Amniotic stem cell (primary cell): ENCODE measurements at regions not wholly inside any gene's neighbourhood (a gene's known extent, or its start where the extent isn't known, plus 50 kb on each side); places are given as distances from the start of the nearest gene placed in this dataset.

Experiments
- DNase-seq: peaks from one replicate; lab custom pipeline; 2025; lab: John Stamatoyannopoulos, UW

DNA sequence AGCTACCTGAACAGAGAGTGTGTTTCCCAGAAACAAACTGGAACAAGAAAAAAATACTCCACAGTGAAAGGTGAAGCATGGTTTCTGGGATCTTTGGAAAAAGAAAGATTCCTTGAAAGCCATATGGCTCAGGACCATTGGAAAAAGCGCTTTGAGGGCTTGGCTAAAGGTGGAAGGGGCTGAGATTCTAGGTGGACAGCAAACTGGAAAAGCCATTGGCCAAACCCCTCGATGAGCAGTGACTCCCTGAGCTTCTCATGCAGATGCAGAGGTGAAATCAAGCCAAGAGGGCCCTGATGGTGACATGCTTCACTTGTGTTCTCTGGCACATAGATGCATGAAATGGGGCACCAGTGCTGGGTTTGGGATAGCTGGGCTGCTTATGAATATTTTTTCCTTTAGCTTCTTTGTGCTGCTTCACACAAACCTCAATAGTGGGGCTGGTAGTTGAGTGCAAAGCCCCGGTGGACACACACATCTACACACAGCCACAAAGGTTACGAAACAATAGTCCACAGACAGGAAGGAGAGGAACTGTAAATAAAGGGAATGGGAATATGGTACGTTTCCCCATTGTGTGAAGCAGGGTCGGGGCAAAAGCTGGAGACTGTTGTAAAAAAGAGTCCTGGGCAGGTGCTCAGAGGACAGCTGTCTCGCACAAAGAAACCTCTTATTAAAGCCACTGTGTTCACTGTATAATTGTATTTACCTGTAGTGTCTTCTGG is 117.8 kb downstream of the FOXA2 start:
- DNase-seq, result no peak

GRCh38 chr20:22465622-22466446 is 118.5 kb downstream of the FOXA2 start:
- DNase-seq, result no peak

- DNase-seq, result no peak
Measured at GRCh38 chr20:22464312-22465003, 119.9 kb downstream of the FOXA2 start.

- no peak for DNase-seq
Measured at GRCh38 chr20:22462975-22463914, 121.1 kb downstream of the FOXA2 start.

GRCh38 chr20:22460803-22461202 is 123.6 kb downstream of the FOXA2 start:
- no peak for DNase-seq

DNA sequence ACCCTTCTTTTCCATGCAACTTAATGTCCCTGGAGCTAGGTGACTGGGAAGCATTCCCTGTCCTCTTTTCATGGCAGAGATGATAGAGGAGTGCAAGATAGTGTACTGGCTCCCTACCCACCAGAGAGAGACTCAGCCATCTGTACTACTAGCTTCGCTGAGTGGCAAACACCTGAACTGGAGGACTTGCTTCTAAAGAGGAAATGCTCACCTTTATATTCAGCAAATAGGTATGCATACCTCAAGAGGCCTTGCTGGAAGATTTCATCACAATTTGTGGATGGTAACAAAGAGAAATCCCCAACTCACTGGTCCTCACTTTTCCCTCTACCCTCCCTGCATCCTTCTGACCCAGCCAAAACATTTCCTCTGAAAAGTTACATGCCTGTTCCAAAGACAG is 124.1 kb downstream of the FOXA2 start:
- DNase-seq, result no peak

DNA sequence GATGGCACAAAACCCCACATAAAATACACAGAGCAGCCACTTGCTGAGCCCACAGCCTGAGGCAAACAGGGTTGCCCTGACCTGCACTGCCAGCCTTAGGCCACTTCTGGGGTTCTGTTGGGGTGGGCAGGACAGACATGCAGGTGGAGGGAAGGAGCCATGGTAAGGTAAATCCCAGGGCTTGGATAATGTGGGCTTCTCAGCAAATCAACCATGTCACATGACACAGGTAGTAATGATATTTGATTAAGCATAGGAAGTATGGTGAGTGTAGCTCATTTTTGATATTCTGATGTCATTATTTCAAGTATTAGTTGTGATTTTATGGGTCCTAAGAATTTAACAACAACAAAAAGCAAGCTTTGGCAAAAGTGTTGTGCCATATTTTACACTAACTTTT is 124.6 kb downstream of the FOXA2 start:
- no peak for DNase-seq

- no peak for DNase-seq
Measured at GRCh38 chr20:22456109-22456508, 128.3 kb downstream of the FOXA2 start.

GRCh38 chr20:22455259-22455658 is 129.1 kb downstream of the FOXA2 start:
- DNase-seq, result no peak

- no peak for DNase-seq
Measured at GRCh38 chr20:22453244-22454080, 130.9 kb downstream of the FOXA2 start.

DNA sequence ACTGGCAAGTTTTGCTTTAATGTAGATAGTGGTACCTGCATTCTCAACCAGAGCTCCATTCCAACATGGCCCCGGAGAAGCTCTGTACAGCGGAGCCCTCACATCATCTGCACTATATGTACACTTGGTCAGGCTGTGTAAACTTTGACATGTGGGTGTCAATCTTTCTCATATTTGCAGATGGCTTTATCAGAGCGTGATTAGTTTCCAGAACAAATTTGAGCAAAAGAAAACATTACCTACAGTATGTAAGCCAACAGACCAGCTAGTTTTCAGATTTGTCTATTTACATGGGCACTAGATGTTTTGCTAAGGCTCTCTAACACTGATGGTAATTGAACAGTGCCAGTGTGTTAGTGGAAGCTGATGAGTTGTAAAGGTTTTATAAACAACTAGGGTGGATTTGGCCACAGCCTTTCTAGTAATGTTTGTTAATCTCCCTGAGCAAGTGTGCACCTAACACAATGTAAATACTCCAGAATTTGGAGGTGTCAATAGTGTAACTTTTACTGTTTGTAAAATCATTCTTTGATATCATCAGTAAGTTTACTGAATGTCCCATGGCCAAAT is 131.8 kb downstream of the FOXA2 start:
- no peak for DNase-seq

DNA sequence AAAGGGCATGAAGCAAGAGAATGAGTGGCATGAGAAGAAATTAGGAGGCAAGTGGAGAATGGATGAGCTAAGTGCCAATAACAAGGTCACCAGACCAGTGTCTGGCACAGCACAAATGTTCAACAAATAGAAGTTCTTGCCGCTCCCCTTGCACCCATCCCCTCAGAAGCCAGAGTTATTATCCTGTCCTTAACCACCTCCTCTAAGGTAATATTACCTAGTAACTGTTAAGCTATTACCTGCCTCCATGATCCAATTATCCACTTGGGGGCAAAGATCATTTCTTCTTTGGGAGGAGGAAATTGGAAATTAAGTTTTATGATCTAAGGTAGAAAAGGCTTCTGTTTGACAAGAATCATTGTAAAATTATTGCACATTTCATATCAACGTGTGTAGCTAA is 133.8 kb downstream of the FOXA2 start:
- DNase-seq, result no peak

GRCh38 chr20:22449188-22449973 is 135.0 kb downstream of the FOXA2 start:
- DNase-seq, result no peak

- DNase-seq, result no peak
Measured at GRCh38 chr20:22447447-22447778, 137.0 kb downstream of the FOXA2 start.

DNA sequence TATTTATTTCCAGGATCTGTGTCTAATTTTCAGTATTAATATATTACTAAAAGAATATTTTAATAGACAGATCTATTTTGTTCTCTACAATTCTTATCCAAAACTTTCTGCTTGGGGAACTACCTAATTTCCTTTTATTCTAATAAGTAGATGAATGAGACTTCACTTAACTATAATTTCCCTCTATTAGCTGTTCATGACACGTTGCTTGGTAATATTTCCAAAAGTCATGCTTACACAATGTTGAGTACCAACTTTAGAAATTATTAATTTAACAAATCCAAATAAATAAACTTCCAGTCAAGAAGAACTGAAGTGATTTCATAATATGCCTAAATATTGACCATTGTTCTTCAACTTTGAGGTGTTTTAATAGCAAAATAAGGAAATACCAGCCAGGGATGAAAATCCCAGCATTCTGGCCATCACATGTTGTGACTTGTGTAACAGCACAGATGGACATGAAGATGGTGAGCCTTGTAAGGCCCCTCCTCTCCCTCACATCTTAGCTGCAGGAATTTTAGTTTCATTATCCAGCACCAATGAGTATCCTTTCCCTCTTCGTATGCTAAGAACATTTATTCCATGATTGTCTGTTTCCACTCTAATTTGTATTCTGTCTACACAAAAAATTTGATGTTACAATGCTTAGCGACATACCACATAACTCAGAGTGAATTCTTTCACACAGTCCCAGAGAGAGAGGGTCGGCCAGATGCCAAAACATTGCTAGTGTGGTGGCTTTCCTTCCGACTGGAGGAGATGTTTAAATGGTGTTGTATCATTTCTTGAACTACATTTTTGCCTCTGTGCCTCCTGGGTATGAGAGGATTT is 137.5 kb downstream of the FOXA2 start:
- no peak for DNase-seq

- DNase-seq, result no peak
Measured at GRCh38 chr20:22442318-22442717, 142.1 kb downstream of the FOXA2 start.

DNA sequence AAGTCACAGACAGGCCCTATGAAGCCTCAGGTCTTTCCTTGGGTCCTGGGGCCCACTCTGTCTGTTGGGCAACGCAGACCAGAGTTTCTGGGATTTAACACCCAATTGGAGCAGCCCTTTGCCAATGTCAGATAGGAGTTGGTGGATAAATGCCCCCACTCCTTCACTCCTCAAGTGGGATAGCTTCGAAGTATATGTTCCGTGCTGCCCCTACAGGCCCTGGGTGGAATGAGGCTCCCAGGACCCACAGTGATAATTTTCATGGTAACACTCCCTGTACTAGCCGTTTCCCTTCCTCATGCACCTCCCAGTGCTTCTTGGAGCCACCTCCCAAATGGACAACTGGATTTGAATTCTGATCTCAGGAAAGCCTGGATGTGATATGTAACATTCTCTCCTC is 145.4 kb downstream of the FOXA2 start:
- no peak for DNase-seq

GRCh38 chr20:22438346-22438745 is 146.0 kb downstream of the FOXA2 start:
- DNase-seq, result no peak

DNA sequence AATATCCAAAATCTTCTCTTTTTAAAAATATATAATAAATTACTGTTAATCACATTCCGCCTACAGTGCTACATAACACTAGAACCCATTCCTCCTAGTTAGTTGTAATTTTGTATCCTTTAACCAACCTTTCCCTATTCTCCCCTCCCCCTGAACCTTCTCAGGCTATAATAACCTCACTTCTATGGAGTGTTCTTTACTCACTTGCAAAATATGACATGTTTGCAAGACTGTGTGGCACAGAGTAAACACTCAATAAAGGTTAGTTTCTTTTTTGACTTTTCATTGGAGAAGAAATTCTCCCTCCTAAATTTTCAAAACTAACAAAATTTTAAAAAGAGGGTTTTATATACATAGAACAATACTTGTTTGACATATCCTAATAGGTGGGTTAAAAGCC is 147.0 kb downstream of the FOXA2 start:
- no peak for DNase-seq
